Lower lobe of right lung (tissue), 2 donors: ENCODE measurements at regions not wholly inside any gene's neighbourhood (a gene's known extent, or its start where the extent isn't known, plus 50 kb on each side); places are given as distances from the start of the nearest gene placed in this dataset.

Experiments
- ATAC-seq, 2 donors: fragments of 200-7000 bp; cut with Tn5 transposase; one replicate each; pipeline ENCODE4 v1.9.1; 2020 to 2022; ENCODE audit warnings: mild to moderate bottlenecking in 2 of 2, moderate library complexity in 2 of 2
- DNase-seq: peaks from one replicate; pipeline ENCODE4 v3.0.0-alpha.2; 2020
- H3K27ac ChIP-seq: fragments of 200-600 bp; one replicate; pipeline ENCODE4 v1.8.0; 2022
- H3K27me3 ChIP-seq: fragments of 200-600 bp; one replicate; pipeline ENCODE4 v1.8.0; 2022; ENCODE audit warnings: low read depth
- H3K36me3 ChIP-seq: fragments of 200-600 bp; one replicate; pipeline ENCODE4 v1.8.0; 2022; ENCODE audit warnings: mild to moderate bottlenecking
- H3K4me1 ChIP-seq: fragments of 200-600 bp; one replicate; pipeline ENCODE4 v1.8.0; 2022
- H3K4me3 ChIP-seq: fragments of 200-600 bp; one replicate; pipeline ENCODE4 v1.8.0; 2022; ENCODE audit warnings: mild to moderate bottlenecking
- H3K9me3 ChIP-seq: fragments of 200-600 bp; one replicate; pipeline ENCODE4 v1.8.0; 2022
- CTCF ChIP-seq: fragments of 200-600 bp; IDR thresholded peaks from one replicate; pipeline ENCODE4 v1.8.0; 2022; ENCODE audit warnings: antibody characterized with exemption, mild to moderate bottlenecking
- intact Hi-C: fragments of 100-400 bp; cut with DNase I; formaldehyde crosslinking; loops from one replicate; pipeline ENCODE4 v1.11.0; 2022
- donor health status: DM: no; HTN: yes; CAD: no; lungs with severe emphysema.

GRCh38 chr13:22214184-22214583 lies 543.3 kb downstream of the FGF9 start:
- no peak for TF ChIP-seq CTCF
- no peak for ATAC-seq
- Histone ChIP-seq H3K27ac (no peak overlapping the region), H3K9me3 (no peaks in the 10 kb centered on the region), H3K4me1 (no peaks in the 10 kb centered on the region), H3K4me3 (no peak overlapping the region), H3K27me3 (no peaks in the 10 kb centered on the region), H3K36me3 (no peaks in the 10 kb centered on the region)
- no peak for DNase-seq
- intact Hi-C loops = no loop called here

GRCh38 chr13:22218797-22219196 lies 547.9 kb downstream of the FGF9 start:
- H3K36me3 ChIP-seq = no peaks in the 10 kb centered on the region
- H3K27me3 ChIP-seq = no peaks in the 10 kb centered on the region
- ATAC-seq = no peak
- no peak overlapping the region for H3K27ac ChIP-seq
- intact Hi-C loops = no loop called here
- H3K4me3 ChIP-seq = no peak overlapping the region
- DNase-seq = no peak
- no peaks in the 10 kb centered on the region for H3K4me1 ChIP-seq
- H3K9me3 ChIP-seq = no peaks in the 10 kb centered on the region
- TF ChIP-seq CTCF = no peak

GRCh38 chr13:22219709-22220108 lies 548.8 kb downstream of the FGF9 start:
- H3K36me3 ChIP-seq = no peaks in the 10 kb centered on the region
- no peaks in the 10 kb centered on the region for H3K4me1 ChIP-seq
- no peak for TF ChIP-seq CTCF
- H3K27me3 ChIP-seq = no peaks in the 10 kb centered on the region
- intact Hi-C loops = no loop called here
- ATAC-seq (no peak), DNase-seq (no peak)
- H3K9me3 ChIP-seq = no peaks in the 10 kb centered on the region
- H3K27ac ChIP-seq = no peak overlapping the region
- no peak overlapping the region for H3K4me3 ChIP-seq

GRCh38 chr13:22220151-22221135 lies 549.6 kb downstream of the FGF9 start:
- H3K27ac ChIP-seq = no peak overlapping the region
- ATAC-seq (no peak), DNase-seq (no peak)
- no peaks in the 10 kb centered on the region for H3K9me3 ChIP-seq
- no peaks in the 10 kb centered on the region for H3K27me3 ChIP-seq
- intact Hi-C loops = no loop called here
- no peak overlapping the region for H3K4me3 ChIP-seq
- H3K36me3 ChIP-seq = no peaks in the 10 kb centered on the region
- H3K4me1 ChIP-seq = no peaks in the 10 kb centered on the region
- no peak for TF ChIP-seq CTCF

- Histone ChIP-seq H3K27me3 (no peaks in the 10 kb centered on the region), H3K4me1 (no peaks in the 10 kb centered on the region), H3K9me3 (no peaks in the 10 kb centered on the region), H3K4me3 (no peak overlapping the region), H3K27ac (no peak overlapping the region), H3K36me3 (no peaks in the 10 kb centered on the region)
- DNase-seq = no peak
- no peak for TF ChIP-seq CTCF
- no peak for ATAC-seq
- intact Hi-C loops = no loop called here
These were observed 552.5 kb downstream of the FGF9 start for GRCh38 chr13:22223411-22223810.
